Ishikawa (cell line): ENCODE measurements at regions not wholly inside any gene's neighbourhood (a gene's known extent, or its start where the extent isn't known, plus 50 kb on each side); places are given as distances from the start of the nearest gene placed in this dataset.

Source experiments
- CEBPB ChIP-seq: IDR thresholded peaks from 2 replicates; pipeline ENCODE4 v1.6.1; 2012
- CREB1 ChIP-seq: IDR thresholded peaks from 2 replicates; pipeline ENCODE4 v1.6.1; 2012; ENCODE audit warnings: low read depth
- EGR1 ChIP-seq: IDR thresholded peaks from 2 replicates; pipeline ENCODE4 v1.6.1; 2012
- EP300 ChIP-seq: IDR thresholded peaks from 2 replicates; pipeline ENCODE4 v1.6.1; 2012; ENCODE audit warnings: borderline replicate concordance
- FOXM1 ChIP-seq: IDR thresholded peaks from 2 replicates; pipeline ENCODE4 v1.6.1; 2012; ENCODE audit warnings: low read depth, borderline replicate concordance
- MAX ChIP-seq: IDR thresholded peaks from 2 replicates; pipeline ENCODE4 v1.6.1; 2012
- NFIC ChIP-seq: IDR thresholded peaks from 2 replicates; pipeline ENCODE4 v1.6.1; 2012
- RAD21 ChIP-seq: IDR thresholded peaks from 2 replicates; pipeline ENCODE4 v1.6.1; 2012; ENCODE audit warnings: low read depth
- REST ChIP-seq: IDR thresholded peaks from 2 replicates; pipeline ENCODE4 v1.6.1; 2012; ENCODE audit warnings: low read depth, mild to moderate bottlenecking
- TAF1 ChIP-seq: IDR thresholded peaks from 2 replicates; pipeline ENCODE4 v1.6.1; 2012; ENCODE audit warnings: low read depth, mild to moderate bottlenecking
- TCF12 ChIP-seq: IDR thresholded peaks from 2 replicates; pipeline ENCODE4 v1.6.1; 2012; ENCODE audit warnings: low read depth
- TEAD4 ChIP-seq: IDR thresholded peaks from 2 replicates; pipeline ENCODE4 v1.6.1; 2012
- USF1 ChIP-seq: IDR thresholded peaks from 2 replicates; pipeline ENCODE4 v1.6.1; 2012
- YY1 ChIP-seq: IDR thresholded peaks from 2 replicates; pipeline ENCODE4 v1.6.1; 2012; ENCODE audit warnings: low read depth
- ZBTB7A ChIP-seq: IDR thresholded peaks from 2 replicates; pipeline ENCODE4 v1.6.1; 2012; ENCODE audit warnings: low read depth

- TF ChIP-seq USF1 = no peak
These were observed 105.5 kb downstream of the CRYAA start for GRCh38 chr21:43274022-43274945.

- no peak for TF ChIP-seq TAF1
- TF ChIP-seq TCF12 = no peak
- TF ChIP-seq MAX = no peak
- no peak for TF ChIP-seq REST
- no peak for TF ChIP-seq EGR1
These were observed 104.9 kb downstream of the CRYAA start for GRCh38 chr21:43273708-43274021.

- TF ChIP-seq EGR1 = no peak
- no peak for TF ChIP-seq CEBPB
- no peak for TF ChIP-seq EP300
- no peak for TF ChIP-seq ZBTB7A
- no peak for TF ChIP-seq YY1
- TF ChIP-seq TCF12 = no peak
- TF ChIP-seq TAF1 = no peak
- TF ChIP-seq USF1 = no peak
- TF ChIP-seq NFIC = no peak
- no peak for TF ChIP-seq RAD21
- no peak for TF ChIP-seq MAX
- TF ChIP-seq REST = no peak
- no peak for TF ChIP-seq FOXM1
- TF ChIP-seq TEAD4 = no peak
- no peak for TF ChIP-seq CREB1
These were observed 104.4 kb downstream of the CRYAA start for GRCh38 chr21:43273016-43273707.

- TF ChIP-seq CREB1 = no peak
- TF ChIP-seq TCF12 = no peak
- no peak for TF ChIP-seq USF1
- TF ChIP-seq MAX = no peak
- TF ChIP-seq YY1 = no peak
- no peak for TF ChIP-seq RAD21
- no peak for TF ChIP-seq CEBPB
- no peak for TF ChIP-seq TAF1
- no peak for TF ChIP-seq ZBTB7A
- no peak for TF ChIP-seq TEAD4
- TF ChIP-seq REST = no peak
- TF ChIP-seq EGR1 = no peak
- no peak for TF ChIP-seq EP300
- TF ChIP-seq NFIC = no peak
- TF ChIP-seq FOXM1 = no peak
These were observed 103.8 kb downstream of the CRYAA start for GRCh38 chr21:43272591-43272990.
